ENCODE measurements at regions not wholly inside any gene's neighbourhood (a gene's known extent, or its start where the extent isn't known, plus 50 kb on each side); places are given as distances from the start of the nearest gene placed in this dataset.

GRCh38 chr14:54226558-54226957 lies 170.2 kb upstream of the CDKN3 start:
- peaks cover 9 to 19% (median 13%) of the 10 kb centered on the region in 3 donors for H3K27me3 Mint-ChIP-seq (ENCODE audit: low read depth in 3 of 3)
- 100% methylated on average over 1 of the region's 2 CpGs for whole genome bisulfite sequencing (ENCODE audit: insufficient coverage)

DNA sequence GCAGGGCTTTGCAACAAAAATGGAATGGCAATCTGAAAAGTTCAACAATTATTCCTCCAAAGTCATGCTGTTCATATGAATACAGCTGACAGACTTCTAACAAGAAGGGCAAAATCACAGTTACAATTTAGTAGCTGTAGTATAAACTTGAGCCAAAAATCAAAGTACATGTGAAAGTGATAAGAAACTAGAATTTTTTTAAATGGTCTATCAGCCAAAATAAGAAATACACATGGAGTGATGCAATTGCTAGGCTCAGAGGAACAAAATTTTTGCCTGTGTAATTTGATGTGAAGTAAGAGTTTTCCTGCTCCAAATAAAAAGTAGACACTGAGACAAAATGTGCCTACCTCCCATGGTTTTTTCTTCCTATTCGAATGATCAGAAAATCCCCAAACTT lies 167.7 kb upstream of the CDKN3 start:
- H3K9me3 ChIP-seq (replicated peaks in 1 of 2; ENCODE audit: control insufficient read depth in 1 of 2, insufficient read depth in 1 of 2, low read length in 2 of 2), result no peaks in the 10 kb centered on the region
- no peak overlapping the region for H3K4me3 Mint-ChIP-seq
- H3K27ac ChIP-seq (ENCODE audit: low read depth in 1 of 2, low read length in 2 of 2), result no peak overlapping the region
- peaks cover 0 to 10% (median 4%) of the 10 kb centered on the region in 7 donors for H3K9me3 Mint-ChIP-seq
- peaks cover 0 to 2% of the 10 kb centered on the region in 2 donors for H3K27me3 ChIP-seq (ENCODE audit: control insufficient read depth in 2 of 2, insufficient read depth in 2 of 2, low read length in 2 of 2)
- intact Hi-C loops (cut with micrococcal nuclease), result no loop called here
- H3K9ac ChIP-seq (ENCODE audit: insufficient read depth, low read length, poor library complexity, severe bottlenecking), result no peak overlapping the region
- H3K79me2 ChIP-seq (ENCODE audit: insufficient read depth, low read length), result no peaks in the 10 kb centered on the region
- H3K4me3 ChIP-seq (replicated peaks in 1 of 3; ENCODE audit: low read depth in 2 of 3, low read length in 3 of 3), result no peak overlapping the region
- H3K27me3 Mint-ChIP-seq (ENCODE audit: low read depth in 3 of 3), result peaks cover 4 to 7% (median 6%) of the 10 kb centered on the region in 3 donors
- WGBS (ENCODE audit: insufficient coverage), result no CpG with 5 or more reads among the region's 1 CpG
- no peak for DNase-seq
- no peak overlapping the region for H3K27ac Mint-ChIP-seq
- no peaks in the 10 kb centered on the region for H4K20me1 ChIP-seq (ENCODE audit: insufficient read depth, low read length)
- no peak overlapping the region for H2AFZ ChIP-seq (ENCODE audit: insufficient read depth, low read depth, low read length, poor library complexity, severe bottlenecking)
- no peaks in the 10 kb centered on the region for H3K4me1 Mint-ChIP-seq
- TF ChIP-seq CTCF (IDR thresholded peaks at IDR 0.05), result no peak
- no peaks in the 10 kb centered on the region for H3K4me1 ChIP-seq (ENCODE audit: control insufficient read depth in 1 of 2, insufficient read depth in 2 of 2, low read length in 2 of 2)
- no peaks in the 10 kb centered on the region for H3K36me3 Mint-ChIP-seq
- H3K36me3 ChIP-seq (replicated peaks in 1 of 2; ENCODE audit: control insufficient read depth in 1 of 2, insufficient read depth in 2 of 2, low read length in 2 of 2), result no peaks in the 10 kb centered on the region
- no peak overlapping the region for H3K4me2 ChIP-seq (replicated peaks; ENCODE audit: extremely low read depth, low read length, poor library complexity, severe bottlenecking)

More at GRCh38 chr14:54226558-54226957, 170.2 kb upstream of the CDKN3 start:
- Mint-ChIP-seq H3K4me3 (no peak overlapping the region), H3K4me1 (no peaks in the 10 kb centered on the region), H3K27ac (no peak overlapping the region), H3K36me3 (no peaks in the 10 kb centered on the region), H3K9me3 (peaks cover 0 to 4% (median 0%) of the 10 kb centered on the region in 7 donors)
- H3K4me2 ChIP-seq (replicated peaks; ENCODE audit: extremely low read depth, low read length, poor library complexity, severe bottlenecking), result no peak overlapping the region
- no peaks in the 10 kb centered on the region for H3K9me3 ChIP-seq (replicated peaks in 1 of 2; ENCODE audit: control insufficient read depth in 1 of 2, insufficient read depth in 1 of 2, low read length in 2 of 2)
- H3K36me3 ChIP-seq (replicated peaks in 1 of 2; ENCODE audit: control insufficient read depth in 1 of 2, insufficient read depth in 2 of 2, low read length in 2 of 2), result no peaks in the 10 kb centered on the region
- H3K9ac ChIP-seq (ENCODE audit: insufficient read depth, low read length, poor library complexity, severe bottlenecking), result no peak overlapping the region
- no peak overlapping the region for H3K27ac ChIP-seq (ENCODE audit: low read depth in 1 of 2, low read length in 2 of 2)
- no peaks in the 10 kb centered on the region for H3K4me1 ChIP-seq (ENCODE audit: control insufficient read depth in 1 of 2, insufficient read depth in 2 of 2, low read length in 2 of 2)
- H3K79me2 ChIP-seq (ENCODE audit: insufficient read depth, low read length), result no peaks in the 10 kb centered on the region
- intact Hi-C loops (cut with micrococcal nuclease), result no loop called here
- TF ChIP-seq CTCF (IDR thresholded peaks at IDR 0.05), result no peak
- H4K20me1 ChIP-seq (ENCODE audit: insufficient read depth, low read length), result no peaks in the 10 kb centered on the region
- peaks cover 13 to 16% of the 10 kb centered on the region in 2 donors for H3K27me3 ChIP-seq (ENCODE audit: control insufficient read depth in 2 of 2, insufficient read depth in 2 of 2, low read length in 2 of 2)
- no peak overlapping the region for H3K4me3 ChIP-seq (replicated peaks in 1 of 3; ENCODE audit: low read depth in 2 of 3, low read length in 3 of 3)
- no peak overlapping the region for H2AFZ ChIP-seq (ENCODE audit: insufficient read depth, low read depth, low read length, poor library complexity, severe bottlenecking)
- DNase-seq, result no peak

All from CD14-positive monocyte (primary cell).